Ishikawa (cell line): ENCODE measurements at regions not wholly inside any gene's neighbourhood (a gene's known extent, or its start where the extent isn't known, plus 50 kb on each side); places are given as distances from the start of the nearest gene placed in this dataset.
A peak's percentile ranks its signal among the peaks of the same experiment; 100 is the strongest.
"Not testable (repeated sequence)": the region's sequence is repeated elsewhere in the genome, so short reads cannot be mapped to it uniquely, and the experiment has no call there.

ENCODE experiments used
- CEBPB ChIP-seq: IDR thresholded peaks from 2 replicates; pipeline ENCODE4 v1.6.1; 2012
- CREB1 ChIP-seq: IDR thresholded peaks from 2 replicates; pipeline ENCODE4 v1.6.1; 2012; ENCODE audit warnings: low read depth
- EGR1 ChIP-seq: IDR thresholded peaks from 2 replicates; pipeline ENCODE4 v1.6.1; 2012
- EP300 ChIP-seq: IDR thresholded peaks from 2 replicates; pipeline ENCODE4 v1.6.1; 2012; ENCODE audit warnings: borderline replicate concordance
- NFIC ChIP-seq: IDR thresholded peaks from 2 replicates; pipeline ENCODE4 v1.6.1; 2012
- RAD21 ChIP-seq: IDR thresholded peaks from 2 replicates; pipeline ENCODE4 v1.6.1; 2012; ENCODE audit warnings: low read depth
- TAF1 ChIP-seq: IDR thresholded peaks from 2 replicates; pipeline ENCODE4 v1.6.1; 2012; ENCODE audit warnings: low read depth, mild to moderate bottlenecking
- TEAD4 ChIP-seq: IDR thresholded peaks from 2 replicates; pipeline ENCODE4 v1.6.1; 2012
- YY1 ChIP-seq: IDR thresholded peaks from 2 replicates; pipeline ENCODE4 v1.6.1; 2012; ENCODE audit warnings: low read depth
- ZBTB7A ChIP-seq: IDR thresholded peaks from 2 replicates; pipeline ENCODE4 v1.6.1; 2012; ENCODE audit warnings: low read depth
- TF ChIP-seq, protein P1 (sequence below): IDR thresholded peaks from 2 replicates; pipeline ENCODE4 v1.6.1; 2012
- TF ChIP-seq, protein P2 (sequence below): IDR thresholded peaks from 2 replicates; pipeline ENCODE4 v1.6.1; 2012; ENCODE audit warnings: low read depth, mild to moderate bottlenecking
- TF ChIP-seq, protein P3 (sequence below): IDR thresholded peaks from 2 replicates; pipeline ENCODE4 v1.6.1; 2012

DNA sequence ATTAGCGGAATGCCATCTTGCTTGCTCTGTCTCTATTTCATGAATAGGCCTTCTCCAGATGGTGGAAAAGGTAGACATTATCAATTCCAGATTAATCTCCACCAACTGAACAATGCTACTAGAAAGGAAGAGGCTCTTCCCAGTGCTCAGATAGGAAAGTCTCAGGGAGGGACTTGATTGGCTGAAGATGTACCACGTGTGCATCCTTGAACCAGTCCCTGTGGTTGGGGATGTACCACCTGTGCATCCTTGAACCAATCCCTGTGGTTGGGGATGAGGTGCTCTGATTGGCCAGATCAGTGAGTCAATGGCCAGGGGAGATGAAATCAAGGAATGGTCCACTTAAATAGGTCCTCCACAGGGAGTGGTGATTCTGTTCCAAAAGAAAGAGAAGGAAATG, 246.2 kb downstream of the NPIPA7 start:
- TF ChIP-seq, protein P1, sequence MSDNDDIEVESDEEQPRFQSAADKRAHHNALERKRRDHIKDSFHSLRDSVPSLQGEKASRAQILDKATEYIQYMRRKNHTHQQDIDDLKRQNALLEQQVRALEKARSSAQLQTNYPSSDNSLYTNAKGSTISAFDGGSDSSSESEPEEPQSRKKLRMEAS = not testable (repeated sequence)
- TF ChIP-seq TEAD4, EP300, ZBTB7A, TAF1, CEBPB, NFIC, RAD21, YY1, CREB1, EGR1: not testable (repeated sequence)
- TF ChIP-seq, protein P2, sequence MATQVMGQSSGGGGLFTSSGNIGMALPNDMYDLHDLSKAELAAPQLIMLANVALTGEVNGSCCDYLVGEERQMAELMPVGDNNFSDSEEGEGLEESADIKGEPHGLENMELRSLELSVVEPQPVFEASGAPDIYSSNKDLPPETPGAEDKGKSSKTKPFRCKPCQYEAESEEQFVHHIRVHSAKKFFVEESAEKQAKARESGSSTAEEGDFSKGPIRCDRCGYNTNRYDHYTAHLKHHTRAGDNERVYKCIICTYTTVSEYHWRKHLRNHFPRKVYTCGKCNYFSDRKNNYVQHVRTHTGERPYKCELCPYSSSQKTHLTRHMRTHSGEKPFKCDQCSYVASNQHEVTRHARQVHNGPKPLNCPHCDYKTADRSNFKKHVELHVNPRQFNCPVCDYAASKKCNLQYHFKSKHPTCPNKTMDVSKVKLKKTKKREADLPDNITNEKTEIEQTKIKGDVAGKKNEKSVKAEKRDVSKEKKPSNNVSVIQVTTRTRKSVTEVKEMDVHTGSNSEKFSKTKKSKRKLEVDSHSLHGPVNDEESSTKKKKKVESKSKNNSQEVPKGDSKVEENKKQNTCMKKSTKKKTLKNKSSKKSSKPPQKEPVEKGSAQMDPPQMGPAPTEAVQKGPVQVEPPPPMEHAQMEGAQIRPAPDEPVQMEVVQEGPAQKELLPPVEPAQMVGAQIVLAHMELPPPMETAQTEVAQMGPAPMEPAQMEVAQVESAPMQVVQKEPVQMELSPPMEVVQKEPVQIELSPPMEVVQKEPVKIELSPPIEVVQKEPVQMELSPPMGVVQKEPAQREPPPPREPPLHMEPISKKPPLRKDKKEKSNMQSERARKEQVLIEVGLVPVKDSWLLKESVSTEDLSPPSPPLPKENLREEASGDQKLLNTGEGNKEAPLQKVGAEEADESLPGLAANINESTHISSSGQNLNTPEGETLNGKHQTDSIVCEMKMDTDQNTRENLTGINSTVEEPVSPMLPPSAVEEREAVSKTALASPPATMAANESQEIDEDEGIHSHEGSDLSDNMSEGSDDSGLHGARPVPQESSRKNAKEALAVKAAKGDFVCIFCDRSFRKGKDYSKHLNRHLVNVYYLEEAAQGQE = not testable (repeated sequence)
- TF ChIP-seq, protein P3, sequence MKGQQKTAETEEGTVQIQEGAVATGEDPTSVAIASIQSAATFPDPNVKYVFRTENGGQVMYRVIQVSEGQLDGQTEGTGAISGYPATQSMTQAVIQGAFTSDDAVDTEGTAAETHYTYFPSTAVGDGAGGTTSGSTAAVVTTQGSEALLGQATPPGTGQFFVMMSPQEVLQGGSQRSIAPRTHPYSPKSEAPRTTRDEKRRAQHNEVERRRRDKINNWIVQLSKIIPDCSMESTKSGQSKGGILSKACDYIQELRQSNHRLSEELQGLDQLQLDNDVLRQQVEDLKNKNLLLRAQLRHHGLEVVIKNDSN = 0 out of 2 replicates have a peak, but pooled peaks have one; percentile 25
